HepG2 (cell line): ENCODE measurements at regions not wholly inside any gene's neighbourhood (a gene's known extent, or its start where the extent isn't known, plus 50 kb on each side); places are given as distances from the start of the nearest gene placed in this dataset.
A peak's percentile ranks its signal among the peaks of the same experiment; 100 is the strongest.

Source experiments
- ATAC-seq: fragments of 200-7000 bp; cut with Tn5 transposase; 3 replicates; pipeline ENCODE4 v1.9.1; 2020; ENCODE audit warnings: mild to moderate bottlenecking, moderate library complexity
- BruUV-seq: library from RNA; stranded (reverse); fragments of 400-500 nt; replicated peaks from 2 replicates; lab custom pipeline; 2021; lab: Mats Ljungman, UMichigan
- CTCF ChIA-PET: fragments of 300-600 bp; formaldehyde crosslinking; extraction: SDS; loops from one replicate; lab custom pipeline; 2021; ENCODE audit warnings: low total read pairs, inconsistent platforms, low intra/inter-chr PET ratio; lab: Yijun Ruan, JAX
- POLR2A ChIA-PET: fragments of 350-600 bp; sonication (Branson Sonifier 250); formaldehyde crosslinking; loops from one replicate; lab custom pipeline; 2020; ENCODE audit warnings: antibody characterized with exemption, inconsistent platforms; lab: Yijun Ruan, JAX
- DNase-seq: peaks from one replicate; pipeline ENCODE4 v3.0.0-alpha.2; 2015; ENCODE audit warnings: low spot score
- FAIRE-seq: peaks from 3 replicates; lab custom pipeline; 2011; peaks lifted over from hg19 to GRCh38; lab: Jason Lieb, UNC
- H2AFZ ChIP-seq: one replicate; pipeline ENCODE4 v1.6.1; 2011; ENCODE audit warnings: low read length, inconsistent platforms
- H3K27ac ChIP-seq: fragments of 300-600 bp; 3 replicates; pipeline ENCODE4 v1.8.0; 2011; ENCODE audit warnings: mixed run types, mild to moderate bottlenecking, mixed read lengths, low read length, inconsistent platforms; ENCODE audit not compliant: insufficient read depth; ENCODE audit errors: extremely low read length
- H3K27me3 ChIP-seq, 2 experiments: fragments of 200-600 bp in 1 of 2; 2 replicates in 1 of 2; 3 replicates in 1 of 2; pipeline versions ENCODE4 v1.6.0 to v1.8.0; 2011; ENCODE audit warnings: low read length in 2 of 2, mild to moderate bottlenecking in 2 of 2, moderate library complexity in 2 of 2, inconsistent platforms in 1 of 2; ENCODE audit not compliant: insufficient read depth in 2 of 2, control insufficient read depth in 1 of 2
- H3K36me3 ChIP-seq, 2 experiments: fragments of 200-600 bp in 1 of 2; replicated peaks in 1 of 2; 2 replicates in 1 of 2; 3 replicates in 1 of 2; pipeline versions ENCODE4 v1.5.1 to v1.8.0; 2011; ENCODE audit warnings: low read length in 2 of 2, inconsistent platforms in 1 of 2; ENCODE audit not compliant: insufficient read depth in 2 of 2, control insufficient read depth in 1 of 2
- H3K4me1 ChIP-seq: 2 replicates; pipeline ENCODE4 v1.5.1; 2012; ENCODE audit warnings: low read length, inconsistent platforms; ENCODE audit not compliant: insufficient read depth
- H3K4me2 ChIP-seq: 2 replicates; pipeline ENCODE4 v1.6.0; 2011; ENCODE audit warnings: low read depth, low read length, inconsistent platforms
- H3K4me3 ChIP-seq, 3 experiments: fragments of 200-600 bp in 1 of 3; sonication (generic), shearing (Covaris generic) in 1 of 3; replicated peaks in 1 of 3; 2 replicates each; pipeline ENCODE4 v1.5.1; 2011 to 2016; ENCODE audit warnings: low read length in 3 of 3, inconsistent platforms in 2 of 3, low read depth in 2 of 3, mild to moderate bottlenecking in 2 of 3, control low read depth in 1 of 3, mixed read lengths in 1 of 3; ENCODE audit not compliant: insufficient read depth in 1 of 3
- H3K79me2 ChIP-seq: one replicate; pipeline ENCODE4 v1.6.1; 2011; ENCODE audit warnings: low read length, inconsistent platforms; ENCODE audit not compliant: insufficient read depth
- H3K9ac ChIP-seq: 2 replicates; pipeline ENCODE4 v1.6.0; 2011; ENCODE audit warnings: mild to moderate bottlenecking, low read depth, low read length, inconsistent platforms; ENCODE audit not compliant: insufficient read depth
- H3K9me3 ChIP-seq: 2 replicates; pipeline ENCODE4 v1.5.1; 2012; ENCODE audit warnings: mild to moderate bottlenecking, low read length
- H4K20me1 ChIP-seq: 2 replicates; pipeline ENCODE4 v1.6.0; 2011; ENCODE audit warnings: inconsistent platforms, mild to moderate bottlenecking, low read length, moderate library complexity; ENCODE audit not compliant: insufficient read depth
- IKZF1 ChIP-seq: fragments of 450-650 bp; IDR thresholded peaks from 2 replicates; pipeline ENCODE4 v1.7.1; 2016
- LCORL ChIP-seq, 2 experiments: fragments of 450-650 bp in 1 of 2; sonication (generic) in 1 of 2; formaldehyde crosslinking in 1 of 2; IDR thresholded peaks; 2 replicates each; pipeline versions ENCODE4 v1.5.0 to v1.6.1; 2017 to 2020; ENCODE audit warnings: antibody characterized with exemption in 1 of 2, missing genetic modification reagents in 1 of 2
- RFX3 ChIP-seq: IDR thresholded peaks from 2 replicates; pipeline ENCODE4 v1.6.1; 2016; ENCODE audit warnings: missing biosample characterization, missing genetic modification reagents
- SOX13 ChIP-seq, 3 experiments: fragments of 450-650 bp in 1 of 3; sonication (generic) in 1 of 3; formaldehyde crosslinking in 1 of 3; IDR thresholded peaks in 2 of 3; conservative IDR thresholded peaks in 1 of 3; 2 replicates each; pipeline versions ENCODE4 v1.5.0 to v1.6.1; 2016 to 2020; ENCODE audit warnings: antibody characterized with exemption in 1 of 3, mild to moderate bottlenecking in 1 of 3, missing compliant biosample characterization in 1 of 3, missing genetic modification reagents in 1 of 3, moderate library complexity in 1 of 3
- TBX3 ChIP-seq: fragments of 450-650 bp; IDR thresholded peaks from 2 replicates; pipeline ENCODE4 v1.6.1; 2017; ENCODE audit warnings: antibody characterized with exemption, mild to moderate bottlenecking, inconsistent platforms, borderline replicate concordance
- ZNF256 ChIP-seq: sonication (generic); formaldehyde crosslinking; conservative IDR thresholded peaks from 2 replicates; pipeline ENCODE4 v1.4.0; 2020; ENCODE audit warnings: missing genetic modification reagents
- ZNF556 ChIP-seq: sonication (generic); formaldehyde crosslinking; IDR thresholded peaks from 2 replicates; pipeline ENCODE4 v1.4.0; 2020; ENCODE audit warnings: mild to moderate bottlenecking, missing genetic modification reagents, borderline replicate concordance
- ZNF567 ChIP-seq: sonication (generic); formaldehyde crosslinking; IDR thresholded peaks from 2 replicates; pipeline ENCODE4 v1.8.1; 2023; ENCODE audit warnings: mild to moderate bottlenecking, missing genetic modification reagents, borderline replicate concordance
- WGBS: methylation state at CpG from one replicate; pipeline ENCODE4 v1.1.6; 2017; ENCODE audit warnings: low lambda C conversion rate; 5-methylcytosine and 5-hydroxymethylcytosine counted together
- in situ Hi-C: cut with HindIII; loops from 2 replicates; pipeline ENCODE4 v1.10.0; 2017; ENCODE audit warnings: low pct_unique_long_range_greater_than_20kb; ENCODE audit not compliant: extremely low pct_ligation_motif_present
- intact Hi-C: fragments of 100-400 bp; cut with micrococcal nuclease; formaldehyde crosslinking; loops from one replicate; pipeline ENCODE4 v1.10.0; 2022; ENCODE audit not compliant: unreplicated experiment
- TF ChIP-seq, protein P1 (sequence below), 2 experiments: IDR thresholded peaks; 2 replicates each; pipeline ENCODE4 v1.6.1; 2011 to 2012; ENCODE audit warnings: low read length in 2 of 2, borderline replicate concordance in 1 of 2, low read depth in 1 of 2, mild to moderate bottlenecking in 1 of 2, moderate library complexity in 1 of 2
- TF ChIP-seq, protein P2 (sequence below): sonication (generic); formaldehyde crosslinking; IDR thresholded peaks from 2 replicates; pipeline ENCODE4 v1.4.0; 2020; ENCODE audit warnings: missing genetic modification reagents

GRCh38 chr7:84454174-84454959, 259.8 kb upstream of the SEMA3A start:
- in situ Hi-C loops (loop anchor here (10.0 kb wide), 1 partner anchor 480 kb away; no protein-coding TSS in a partner anchor), intact Hi-C loops (loop anchor here (2.0 kb wide), 1 partner anchor 478 kb away; no protein-coding TSS in a partner anchor)
- no peak overlapping the region for H3K4me2 ChIP-seq
- CTCF ChIA-PET: no interaction called here
- no peaks in the 10 kb centered on the region for H3K36me3 ChIP-seq
- no peaks in the 10 kb centered on the region for H4K20me1 ChIP-seq
- H3K79me2 ChIP-seq: no peaks in the 10 kb centered on the region
- no peak overlapping the region for H3K9ac ChIP-seq
- ATAC-seq (no peak), DNase-seq (no peak), FAIRE-seq (no peak)
- peaks cover 13% of the 10 kb centered on the region for H3K4me1 ChIP-seq
- no peak overlapping the region for H3K27ac ChIP-seq
- BruUV-seq: no TSS peak
- no peaks in the 10 kb centered on the region for H3K27me3 ChIP-seq
- TF ChIP-seq ZNF256 (CRISPR knock-in tag): no peak
- H3K9me3 ChIP-seq: no peaks in the 10 kb centered on the region
- POLR2A ChIA-PET: no interaction called here
- no peak overlapping the region for H3K4me3 ChIP-seq
- no peak overlapping the region for H2AFZ ChIP-seq

DNA sequence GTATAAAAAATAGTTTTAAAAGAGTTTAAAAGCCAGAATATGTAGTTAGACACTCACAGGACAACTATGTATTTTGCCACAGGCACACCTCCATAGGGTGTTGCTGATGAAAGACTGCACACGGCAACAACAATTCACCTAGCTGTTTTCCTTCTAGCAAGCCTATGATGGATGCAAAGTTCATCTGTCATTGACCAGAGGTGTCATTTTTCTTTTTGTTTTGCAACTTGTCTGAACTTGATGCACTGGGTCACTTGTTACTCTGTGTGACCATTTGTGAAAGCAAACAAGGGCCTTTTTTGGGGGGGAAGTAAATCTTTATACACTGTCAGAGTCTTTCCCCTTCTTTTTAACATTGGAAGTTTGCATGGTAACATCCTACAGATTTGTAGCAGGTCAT, 258.0 kb upstream of the SEMA3A start:
- Histone ChIP-seq H3K4me2 (0 out of 2 replicates have a peak overlapping the region, but pooled peaks have one; percentile 19), H4K20me1 (no peaks in the 10 kb centered on the region), H3K9me3 (no peaks in the 10 kb centered on the region), H3K27ac (no peak overlapping the region), H3K4me1 (peaks cover 13% of the 10 kb centered on the region), H3K9ac (no peak overlapping the region), H3K27me3 (no peaks in the 10 kb centered on the region), H3K79me2 (no peaks in the 10 kb centered on the region), H3K4me3 (no peak overlapping the region), H3K36me3 (no peaks in the 10 kb centered on the region), H2AFZ (no peak overlapping the region)
- DNase-seq (peak; percentile 49), FAIRE-seq (no peak), ATAC-seq (peak; percentile 96)
- WGBS: 0% methylated on average over 1 of the region's 1 CpG
- CTCF ChIA-PET: no interaction called here
- no TSS peak for BruUV-seq
- in situ Hi-C loops (loop anchor here (10.0 kb wide), 1 partner anchor 478 kb away; no protein-coding TSS in a partner anchor), intact Hi-C loops (no loop called here)
- POLR2A ChIA-PET: no interaction called here
- no peak for TF ChIP-seq ZNF567 (CRISPR knock-in tag)
- TF ChIP-seq TBX3: peak; percentile 53; the same call in 1 of the 2 replicates
- TF ChIP-seq, protein P1, sequence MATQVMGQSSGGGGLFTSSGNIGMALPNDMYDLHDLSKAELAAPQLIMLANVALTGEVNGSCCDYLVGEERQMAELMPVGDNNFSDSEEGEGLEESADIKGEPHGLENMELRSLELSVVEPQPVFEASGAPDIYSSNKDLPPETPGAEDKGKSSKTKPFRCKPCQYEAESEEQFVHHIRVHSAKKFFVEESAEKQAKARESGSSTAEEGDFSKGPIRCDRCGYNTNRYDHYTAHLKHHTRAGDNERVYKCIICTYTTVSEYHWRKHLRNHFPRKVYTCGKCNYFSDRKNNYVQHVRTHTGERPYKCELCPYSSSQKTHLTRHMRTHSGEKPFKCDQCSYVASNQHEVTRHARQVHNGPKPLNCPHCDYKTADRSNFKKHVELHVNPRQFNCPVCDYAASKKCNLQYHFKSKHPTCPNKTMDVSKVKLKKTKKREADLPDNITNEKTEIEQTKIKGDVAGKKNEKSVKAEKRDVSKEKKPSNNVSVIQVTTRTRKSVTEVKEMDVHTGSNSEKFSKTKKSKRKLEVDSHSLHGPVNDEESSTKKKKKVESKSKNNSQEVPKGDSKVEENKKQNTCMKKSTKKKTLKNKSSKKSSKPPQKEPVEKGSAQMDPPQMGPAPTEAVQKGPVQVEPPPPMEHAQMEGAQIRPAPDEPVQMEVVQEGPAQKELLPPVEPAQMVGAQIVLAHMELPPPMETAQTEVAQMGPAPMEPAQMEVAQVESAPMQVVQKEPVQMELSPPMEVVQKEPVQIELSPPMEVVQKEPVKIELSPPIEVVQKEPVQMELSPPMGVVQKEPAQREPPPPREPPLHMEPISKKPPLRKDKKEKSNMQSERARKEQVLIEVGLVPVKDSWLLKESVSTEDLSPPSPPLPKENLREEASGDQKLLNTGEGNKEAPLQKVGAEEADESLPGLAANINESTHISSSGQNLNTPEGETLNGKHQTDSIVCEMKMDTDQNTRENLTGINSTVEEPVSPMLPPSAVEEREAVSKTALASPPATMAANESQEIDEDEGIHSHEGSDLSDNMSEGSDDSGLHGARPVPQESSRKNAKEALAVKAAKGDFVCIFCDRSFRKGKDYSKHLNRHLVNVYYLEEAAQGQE (IDR thresholded peaks at IDR 0.05; ENCODE audit: borderline replicate concordance in 1 of 2, low read depth in 1 of 2, low read length in 2 of 2): no peak
- TF ChIP-seq LCORL (IDR thresholded peaks at IDR 0.05): no peak
- TF ChIP-seq LCORL (CRISPR knock-in tag; IDR thresholded peaks at IDR 0.05): 0 out of 2 replicates have a peak, but pooled peaks have one; percentile 30
- TF ChIP-seq SOX13 (IDR thresholded peaks at IDR 0.05): no peak
- TF ChIP-seq SOX13 (CRISPR knock-in tag; conservative IDR thresholded peaks at IDR 0.05 in 1 of 2, IDR thresholded peaks at IDR 0.05 in 1 of 2): peak in 1 of 2 experiments; percentile 83; a peak in 2 of 4 replicates
- TF ChIP-seq, protein P2, sequence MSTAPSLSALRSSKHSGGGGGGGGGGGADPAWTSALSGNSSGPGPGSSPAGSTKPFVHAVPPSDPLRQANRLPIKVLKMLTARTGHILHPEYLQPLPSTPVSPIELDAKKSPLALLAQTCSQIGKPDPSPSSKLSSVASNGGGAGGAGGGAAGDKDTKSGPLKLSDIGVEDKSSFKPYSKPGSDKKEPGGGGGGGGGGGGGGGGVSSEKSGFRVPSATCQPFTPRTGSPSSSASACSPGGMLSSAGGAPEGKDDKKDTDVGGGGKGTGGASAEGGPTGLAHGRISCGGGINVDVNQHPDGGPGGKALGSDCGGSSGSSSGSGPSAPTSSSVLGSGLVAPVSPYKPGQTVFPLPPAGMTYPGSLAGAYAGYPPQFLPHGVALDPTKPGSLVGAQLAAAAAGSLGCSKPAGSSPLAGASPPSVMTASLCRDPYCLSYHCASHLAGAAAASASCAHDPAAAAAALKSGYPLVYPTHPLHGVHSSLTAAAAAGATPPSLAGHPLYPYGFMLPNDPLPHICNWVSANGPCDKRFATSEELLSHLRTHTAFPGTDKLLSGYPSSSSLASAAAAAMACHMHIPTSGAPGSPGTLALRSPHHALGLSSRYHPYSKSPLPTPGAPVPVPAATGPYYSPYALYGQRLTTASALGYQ (CRISPR knock-in tag): no peak
- TF ChIP-seq RFX3 (CRISPR knock-in tag): no peak
- no peak for TF ChIP-seq IKZF1
- TF ChIP-seq ZNF556 (CRISPR knock-in tag): no peak
